ENCODE measurements at regions not wholly inside any gene's neighbourhood (a gene's known extent, or its start where the extent isn't known, plus 50 kb on each side); places are given as distances from the start of the nearest gene placed in this dataset.

DNA sequence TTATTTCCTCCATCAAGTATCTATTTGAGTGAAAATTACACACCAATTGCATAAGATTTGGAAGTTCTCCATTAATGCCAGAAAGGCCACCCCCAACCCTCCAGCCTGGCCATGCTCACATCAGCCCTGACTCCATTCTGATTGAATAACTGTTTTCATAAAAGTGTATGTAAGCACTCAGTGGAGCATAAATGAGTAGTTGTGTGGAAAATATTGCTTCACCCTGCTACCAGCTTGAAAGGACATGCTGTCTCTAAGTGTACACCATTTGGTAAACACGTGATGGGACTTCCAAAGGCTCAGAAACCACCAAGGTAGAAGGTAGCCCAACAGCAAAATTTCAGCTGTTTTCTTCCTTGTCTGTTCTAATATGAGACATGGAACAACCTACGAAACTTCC, 393.8 kb downstream of the ZNF385D start:
- no peak for DNase-seq

GRCh38 chr3:21356402-21356801, 394.6 kb downstream of the ZNF385D start:
- DNase-seq = no peak

GRCh38 chr3:21345382-21345976, 405.5 kb downstream of the ZNF385D start:
- DNase-seq = no peak

DNA sequence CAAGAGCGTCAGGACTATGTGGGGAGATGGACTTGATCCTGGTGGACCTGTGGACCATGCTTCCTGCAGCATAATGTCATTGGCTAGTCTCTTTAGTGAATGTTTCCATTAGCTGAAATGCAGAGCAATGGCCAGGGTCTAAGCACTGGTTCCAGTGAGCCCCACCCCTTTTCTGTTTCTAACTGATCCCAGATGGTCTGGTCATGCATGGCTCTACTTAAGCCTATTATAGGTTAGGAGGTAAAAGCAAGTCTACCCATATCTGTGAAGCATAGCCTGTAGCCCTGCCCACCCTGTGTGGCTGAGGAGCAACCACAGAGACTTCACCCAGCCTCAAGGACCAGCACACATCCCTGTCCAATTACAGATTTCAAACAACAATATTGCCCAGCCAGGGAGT, 419.2 kb downstream of the ZNF385D start:
- DNase-seq = no peak

- no peak for DNase-seq
Observed at GRCh38 chr3:21331321-21331720, 419.7 kb downstream of the ZNF385D start.

GRCh38 chr3:21330293-21330692, 420.7 kb downstream of the ZNF385D start:
- no peak for DNase-seq

DNA sequence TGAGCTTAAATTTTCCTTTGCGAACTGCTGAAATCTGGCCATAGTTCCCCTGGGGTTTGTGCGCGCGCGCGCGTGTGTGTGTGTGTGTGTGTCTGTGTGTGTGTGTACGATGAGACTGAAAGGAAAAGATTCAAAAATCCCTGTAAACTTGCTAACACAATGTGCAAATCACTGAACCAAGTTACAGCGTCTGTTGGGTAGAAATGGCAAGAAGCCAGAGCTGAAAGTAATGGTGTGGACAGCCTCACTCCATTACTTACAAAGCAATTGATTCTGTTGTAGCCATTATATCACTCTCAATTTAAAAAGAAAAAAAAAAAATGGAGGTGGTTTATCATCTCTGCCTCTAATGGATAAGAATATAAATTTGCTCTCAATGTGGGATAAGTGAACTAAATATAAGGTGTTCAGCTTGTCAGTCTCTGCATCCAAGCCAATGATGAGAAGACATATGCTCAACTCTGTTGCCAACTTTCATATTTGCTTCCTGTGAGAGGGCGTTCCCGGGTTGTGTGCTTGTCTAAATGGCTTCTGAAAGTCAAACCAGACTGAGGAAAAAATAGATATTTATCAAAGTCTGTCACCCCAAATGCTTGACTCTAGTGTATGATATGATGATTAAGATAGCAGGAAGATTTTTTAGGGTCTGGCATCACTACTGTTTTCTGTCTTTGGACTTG, 422.2 kb downstream of the ZNF385D start:
- no peak for DNase-seq

DNA sequence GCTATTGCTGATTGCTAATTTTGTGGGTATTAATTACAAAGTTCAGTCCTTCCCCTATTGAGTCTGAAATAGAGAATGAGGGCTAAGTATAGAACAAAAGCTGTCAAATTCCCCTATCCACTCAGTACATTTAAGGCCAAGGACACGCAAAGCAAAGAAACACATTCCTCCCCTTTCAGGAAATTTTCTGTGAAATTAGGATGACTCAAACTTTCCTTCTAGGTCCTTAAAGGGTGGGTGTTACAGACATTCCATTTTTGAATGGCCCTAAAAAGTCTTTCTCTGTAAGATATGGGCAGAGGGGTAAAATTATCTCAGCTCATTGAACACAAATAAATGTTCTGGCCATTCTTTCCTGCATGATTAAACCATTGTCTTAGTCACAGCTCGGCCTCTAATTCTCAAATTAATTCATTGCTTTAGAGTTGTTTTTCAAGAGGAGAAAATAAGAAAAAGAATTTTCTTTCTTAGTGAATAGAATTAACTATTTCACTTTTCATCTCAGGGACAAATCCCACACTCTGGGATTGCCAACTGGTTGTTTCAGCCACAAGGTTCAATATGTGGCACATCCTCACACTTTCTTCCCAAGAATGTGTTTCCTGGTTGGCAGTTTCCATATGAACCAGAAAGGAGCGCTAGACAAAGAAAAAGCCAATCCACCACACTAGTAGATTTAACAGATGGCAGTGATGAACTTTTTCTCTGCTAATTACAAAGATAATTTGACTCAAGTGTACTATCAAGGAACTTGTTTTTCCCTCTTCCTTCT, 424.1 kb downstream of the ZNF385D start:
- no peak for DNase-seq

DNA sequence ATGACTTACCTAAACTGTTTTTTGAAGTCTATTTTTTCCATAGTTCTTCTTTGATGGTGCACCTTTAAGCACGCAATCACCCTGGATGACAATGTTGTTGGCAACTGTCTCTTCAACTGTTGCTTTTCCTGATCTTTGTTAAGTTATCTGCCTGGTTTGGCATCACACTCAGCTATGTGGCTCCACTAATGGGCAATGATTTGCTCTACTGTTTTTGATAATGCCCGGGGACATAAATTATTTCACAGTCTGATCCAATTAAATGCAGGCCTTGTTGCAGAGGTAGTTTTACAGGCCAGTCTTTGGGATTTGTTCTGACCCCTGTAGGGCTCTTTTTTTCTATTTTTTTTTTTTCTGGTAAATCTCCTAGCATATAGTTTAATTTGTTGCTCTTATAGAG, 436.3 kb downstream of the ZNF385D start:
- DNase-seq = no peak

DNA sequence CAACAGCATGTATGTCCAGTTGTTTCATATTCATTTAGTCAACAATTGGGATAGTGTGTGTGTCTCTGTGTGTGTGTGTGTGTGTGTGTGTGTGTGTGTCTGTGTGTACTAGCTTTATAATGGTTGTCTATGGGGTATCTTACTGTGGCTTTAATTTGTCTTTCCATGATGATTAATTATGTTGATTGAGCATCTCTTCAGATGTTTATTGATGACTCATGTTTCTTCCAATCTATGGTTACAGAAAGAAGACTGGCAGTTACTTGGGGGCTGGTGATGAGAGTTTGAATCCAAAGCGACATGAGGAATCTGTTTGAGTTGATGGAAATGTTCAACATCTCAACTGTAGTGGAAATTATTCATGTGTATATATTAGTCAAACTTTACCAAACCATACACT, 440.1 kb downstream of the ZNF385D start:
- no peak for DNase-seq

GRCh38 chr3:21310161-21310560, 440.8 kb downstream of the ZNF385D start:
- DNase-seq = no peak

GRCh38 chr3:21297304-21297703, 453.7 kb downstream of the ZNF385D start:
- no peak for DNase-seq

GRCh38 chr3:21294768-21295167, 456.2 kb downstream of the ZNF385D start:
- no peak for DNase-seq

- DNase-seq = no peak
Observed at GRCh38 chr3:21292971-21293370, 458.0 kb downstream of the ZNF385D start.

DNA sequence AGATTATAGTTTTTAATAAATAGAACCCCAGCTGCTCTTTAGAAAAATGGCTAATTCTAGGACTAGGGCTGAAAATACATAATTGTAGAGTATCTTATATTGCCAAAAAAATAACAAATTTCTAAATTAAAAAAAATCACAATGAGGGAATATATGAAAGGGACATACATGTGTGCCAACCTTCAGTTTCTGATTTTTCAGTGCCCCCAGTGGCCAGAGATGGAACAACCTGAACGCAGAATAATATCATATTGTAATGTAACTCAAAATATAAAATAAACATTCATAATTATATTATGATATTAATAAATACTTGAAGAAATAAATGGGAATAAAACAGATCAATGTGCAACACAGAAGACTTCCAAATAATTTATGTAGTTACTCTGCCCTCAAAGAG, 460.5 kb downstream of the ZNF385D start:
- no peak for DNase-seq

DNA sequence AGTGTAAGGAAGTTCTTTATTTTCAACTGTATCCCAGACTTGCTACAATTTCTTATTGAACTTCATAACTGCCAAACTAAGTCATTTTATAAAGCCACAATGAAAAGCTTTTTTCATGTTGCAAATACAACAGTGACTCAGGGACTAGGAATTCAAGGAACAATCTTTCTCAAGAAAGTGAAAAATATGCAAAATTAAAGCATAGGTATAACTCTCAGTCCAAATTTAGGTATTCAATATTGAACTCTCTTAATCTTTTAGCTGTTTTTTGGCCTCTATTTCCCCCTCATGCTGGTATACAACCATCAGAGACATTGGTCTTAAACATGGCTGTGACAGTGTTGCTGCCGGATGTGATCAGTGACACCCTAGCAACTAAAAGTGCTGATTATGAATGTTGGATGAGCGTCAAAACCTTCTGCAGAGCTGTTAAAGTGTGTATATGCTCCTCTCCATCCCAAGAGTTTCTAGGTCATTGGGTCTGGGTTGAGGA, 476.9 kb downstream of the ZNF385D start:
- DNase-seq = no peak

DNA sequence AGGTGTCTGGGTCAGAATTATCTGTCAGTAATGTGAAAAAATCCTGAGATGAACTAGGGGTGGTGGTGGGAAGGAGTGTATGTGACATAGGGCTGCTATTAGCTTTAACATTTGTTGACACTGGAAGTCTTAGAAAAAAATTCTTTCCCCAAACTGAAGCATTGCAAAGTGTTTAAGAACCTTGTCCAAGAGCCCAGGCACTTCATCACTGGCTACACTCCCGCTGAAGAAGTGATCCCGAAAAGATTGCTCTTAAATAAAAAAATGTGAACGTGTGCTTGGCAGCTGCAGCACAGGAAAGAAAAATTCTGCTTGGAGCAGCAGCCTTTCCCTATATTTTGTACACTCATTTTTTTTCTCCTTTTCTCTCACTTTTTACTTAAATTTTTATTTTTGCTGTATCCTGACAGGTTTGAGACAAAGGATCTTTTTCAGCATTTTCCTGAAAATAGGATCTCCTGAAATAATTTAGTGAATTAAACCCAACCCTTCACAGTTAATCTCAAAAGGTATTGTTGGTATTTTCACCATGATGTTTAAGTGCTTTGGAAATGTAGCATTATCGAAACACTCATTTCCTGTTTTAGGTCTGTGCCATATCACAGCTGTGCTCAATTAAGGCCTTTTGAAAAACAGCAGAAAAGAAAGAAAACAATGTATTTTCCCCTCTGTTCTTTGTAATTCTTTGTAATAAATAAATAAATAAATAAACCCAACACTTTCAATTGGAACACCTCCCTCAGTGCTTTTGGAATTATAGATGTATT, 477.6 kb downstream of the ZNF385D start:
- DNase-seq = no peak

DNA sequence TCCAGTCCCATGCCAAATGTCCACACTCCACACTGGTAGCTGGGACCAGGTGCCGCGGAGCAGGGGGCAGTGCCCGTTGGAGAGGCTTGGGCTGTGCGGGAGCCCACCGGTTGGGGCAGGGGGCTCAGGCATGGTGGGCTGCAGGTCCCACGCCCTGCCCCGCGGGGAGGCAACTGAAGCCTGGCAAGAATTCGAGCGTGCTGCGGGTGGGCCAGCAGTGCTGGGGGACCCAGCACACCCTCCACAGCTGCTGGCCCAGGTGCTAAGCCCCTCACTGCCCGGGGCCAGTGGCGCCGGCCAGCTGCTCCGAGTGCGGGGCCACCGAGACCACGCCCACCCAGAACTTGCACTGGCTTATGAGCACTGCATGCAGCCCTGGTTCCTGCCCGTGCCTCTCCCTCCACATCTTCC, 479.4 kb downstream of the ZNF385D start:
- no peak for DNase-seq

DNA sequence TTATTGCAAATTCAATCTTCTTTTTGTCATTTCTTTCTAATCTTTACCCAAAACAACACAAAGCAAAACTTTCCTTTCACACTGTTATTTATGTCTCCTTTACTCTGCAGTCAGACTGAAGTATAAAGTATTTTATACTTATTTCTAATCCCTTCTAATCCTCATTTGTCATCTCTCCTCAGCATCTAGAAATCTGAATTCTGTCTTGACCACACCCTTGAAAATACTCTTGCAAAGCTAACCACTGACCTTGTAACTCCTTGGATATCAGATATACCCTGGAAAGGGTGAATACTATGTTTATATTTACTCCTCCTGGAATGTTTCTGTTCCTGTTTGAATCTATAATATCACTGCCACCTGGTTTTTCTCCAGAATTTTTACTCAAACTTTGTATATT, 481.1 kb downstream of the ZNF385D start:
- no peak for DNase-seq

GRCh38 chr3:21260507-21260906, 490.5 kb downstream of the ZNF385D start:
- no peak for DNase-seq

DNA sequence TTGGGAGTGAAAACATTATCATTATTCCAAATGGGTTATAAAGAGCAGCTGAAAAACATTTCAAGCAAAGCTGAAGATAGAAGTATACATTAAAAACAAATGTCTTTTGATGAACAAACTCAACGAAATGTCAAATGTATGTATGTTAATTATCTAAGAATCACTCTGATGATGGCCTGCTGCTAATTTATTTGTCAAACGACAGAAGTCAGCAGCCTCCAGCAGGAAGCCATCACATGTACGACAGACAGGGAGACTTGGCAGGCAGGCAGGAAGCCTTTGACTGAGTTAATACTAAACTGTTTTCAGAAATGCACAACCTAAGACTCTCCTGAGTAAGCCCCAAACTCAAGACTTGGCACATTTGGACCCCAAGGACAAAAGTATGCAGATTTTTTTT, 491.1 kb downstream of the ZNF385D start:
- no peak for DNase-seq

- no peak for DNase-seq
Observed at GRCh38 chr3:21256932-21257331, 494.1 kb downstream of the ZNF385D start.

- no peak for DNase-seq
Observed at GRCh38 chr3:21238661-21239060, 512.3 kb downstream of the ZNF385D start.
